Kidney epithelial cell (primary cell): ENCODE measurements at regions not wholly inside any gene's neighbourhood (a gene's known extent, or its start where the extent isn't known, plus 50 kb on each side); places are given as distances from the start of the nearest gene placed in this dataset.

Experiments used
- DNase-seq: peaks from one replicate; pipeline ENCODE4 v3.0.0-alpha.2; 2010; ENCODE audit warnings: low read depth
- H3K27me3 ChIP-seq: 2 replicates; pipeline ENCODE4 v1.6.0; 2011; ENCODE audit warnings: low read length; ENCODE audit not compliant: control insufficient read depth, insufficient read depth
- H3K36me3 ChIP-seq: 2 replicates; pipeline ENCODE4 v1.5.1; 2011; ENCODE audit warnings: low read length; ENCODE audit not compliant: control insufficient read depth, insufficient read depth
- H3K4me3 ChIP-seq: 2 replicates; pipeline ENCODE4 v1.5.1; 2011; ENCODE audit warnings: low read depth, mild to moderate bottlenecking, control low read depth, low read length
- TF ChIP-seq, protein P1 (sequence below): IDR thresholded peaks from 2 replicates; pipeline ENCODE4 v1.5.1; 2011; ENCODE audit warnings: mild to moderate bottlenecking, moderate library complexity, low read length, control low read depth, inconsistent platforms; ENCODE audit not compliant: insufficient read depth, poor library complexity, severe bottlenecking

DNA sequence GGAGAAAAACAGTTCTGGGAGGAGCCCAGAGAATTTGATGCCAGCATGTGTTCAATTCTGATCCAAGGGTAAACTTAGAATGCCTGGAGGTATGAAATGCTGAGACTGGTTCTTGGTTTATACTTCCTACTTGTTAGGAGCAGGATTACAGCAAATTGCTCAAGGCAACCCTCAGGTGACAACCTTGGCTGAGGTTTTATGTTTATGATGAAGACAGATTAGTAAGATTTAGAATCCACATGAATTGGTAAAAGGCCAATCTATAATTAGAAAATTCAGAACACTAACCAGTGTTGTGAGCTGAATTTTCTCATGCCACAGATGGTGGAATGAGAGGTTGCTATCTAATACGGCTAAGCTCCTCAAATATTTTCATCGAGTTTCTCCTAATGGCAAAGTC lies 235.3 kb upstream of the NRIP1 start:
- no peaks in the 10 kb centered on the region for H3K27me3 ChIP-seq
- H3K36me3 ChIP-seq, result no peaks in the 10 kb centered on the region
- TF ChIP-seq, protein P1, sequence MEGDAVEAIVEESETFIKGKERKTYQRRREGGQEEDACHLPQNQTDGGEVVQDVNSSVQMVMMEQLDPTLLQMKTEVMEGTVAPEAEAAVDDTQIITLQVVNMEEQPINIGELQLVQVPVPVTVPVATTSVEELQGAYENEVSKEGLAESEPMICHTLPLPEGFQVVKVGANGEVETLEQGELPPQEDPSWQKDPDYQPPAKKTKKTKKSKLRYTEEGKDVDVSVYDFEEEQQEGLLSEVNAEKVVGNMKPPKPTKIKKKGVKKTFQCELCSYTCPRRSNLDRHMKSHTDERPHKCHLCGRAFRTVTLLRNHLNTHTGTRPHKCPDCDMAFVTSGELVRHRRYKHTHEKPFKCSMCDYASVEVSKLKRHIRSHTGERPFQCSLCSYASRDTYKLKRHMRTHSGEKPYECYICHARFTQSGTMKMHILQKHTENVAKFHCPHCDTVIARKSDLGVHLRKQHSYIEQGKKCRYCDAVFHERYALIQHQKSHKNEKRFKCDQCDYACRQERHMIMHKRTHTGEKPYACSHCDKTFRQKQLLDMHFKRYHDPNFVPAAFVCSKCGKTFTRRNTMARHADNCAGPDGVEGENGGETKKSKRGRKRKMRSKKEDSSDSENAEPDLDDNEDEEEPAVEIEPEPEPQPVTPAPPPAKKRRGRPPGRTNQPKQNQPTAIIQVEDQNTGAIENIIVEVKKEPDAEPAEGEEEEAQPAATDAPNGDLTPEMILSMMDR, result no peak
- H3K4me3 ChIP-seq, result no peak overlapping the region
- DNase-seq, result no peak

DNA sequence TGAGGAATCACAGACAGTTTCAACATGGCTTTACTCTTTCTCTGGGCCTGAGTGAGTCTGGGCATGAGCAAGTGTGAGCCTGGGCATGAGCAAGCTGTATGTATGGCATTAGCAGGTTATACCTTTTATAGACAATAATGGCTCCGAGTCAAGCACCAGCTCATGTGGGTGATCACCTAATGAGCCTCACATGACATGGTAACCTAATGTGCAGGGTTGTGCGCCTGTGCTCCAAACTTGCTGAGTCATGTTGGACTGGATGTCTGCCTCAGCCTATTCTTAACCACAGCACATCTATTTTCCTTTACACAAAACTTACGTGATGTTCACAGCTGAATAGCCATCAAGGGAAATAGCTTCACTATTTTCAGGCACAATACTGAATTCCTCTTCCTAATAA lies 236.2 kb upstream of the NRIP1 start:
- no peak for DNase-seq
- no peaks in the 10 kb centered on the region for H3K36me3 ChIP-seq
- TF ChIP-seq, protein P1, result no peak
- H3K4me3 ChIP-seq, result no peak overlapping the region
- no peaks in the 10 kb centered on the region for H3K27me3 ChIP-seq

DNA sequence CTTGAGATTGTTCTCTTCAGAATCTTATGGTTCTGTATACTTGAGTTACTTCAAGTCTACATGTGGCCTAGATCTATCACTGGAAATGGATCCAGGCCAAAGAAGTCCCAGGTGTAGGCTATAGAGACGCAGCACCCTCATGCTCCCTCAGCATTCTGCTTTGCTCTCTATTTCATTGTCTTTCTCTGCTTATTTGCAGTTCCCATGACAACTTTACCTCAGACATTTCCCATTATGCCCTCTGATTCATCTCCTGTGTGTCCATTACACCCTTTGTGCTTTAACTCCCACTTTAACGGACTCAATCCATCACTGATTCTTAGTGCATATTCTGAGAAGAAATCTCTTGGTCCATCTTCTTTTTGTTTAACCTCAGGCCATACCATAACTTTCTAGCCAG lies 236.9 kb upstream of the NRIP1 start:
- DNase-seq, result peak; percentile 14
- no peaks in the 10 kb centered on the region for H3K36me3 ChIP-seq
- H3K27me3 ChIP-seq, result no peaks in the 10 kb centered on the region
- TF ChIP-seq, protein P1, result no peak
- H3K4me3 ChIP-seq, result no peak overlapping the region

DNA sequence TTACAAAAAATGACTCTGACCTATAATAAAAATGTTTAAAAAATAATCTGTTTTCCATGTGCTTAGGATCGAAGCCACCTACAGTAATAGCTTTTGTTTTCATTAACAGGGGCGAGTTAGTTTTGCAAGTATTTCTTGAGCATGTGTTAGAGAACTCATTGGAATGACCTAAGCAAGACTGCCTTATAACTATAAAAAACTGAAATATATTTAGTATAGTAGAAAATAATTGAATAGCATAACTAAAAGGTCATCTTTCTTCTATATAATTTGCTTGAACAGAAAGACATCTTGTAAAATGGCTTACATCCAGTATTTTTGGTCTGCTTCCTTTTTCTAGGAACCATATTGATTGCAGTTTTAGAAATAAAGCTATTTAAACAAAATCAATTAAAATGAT lies 241.5 kb upstream of the NRIP1 start:
- no peak overlapping the region for H3K4me3 ChIP-seq
- TF ChIP-seq, protein P1, result no peak
- H3K27me3 ChIP-seq, result no peaks in the 10 kb centered on the region
- no peaks in the 10 kb centered on the region for H3K36me3 ChIP-seq
- DNase-seq, result no peak

DNA sequence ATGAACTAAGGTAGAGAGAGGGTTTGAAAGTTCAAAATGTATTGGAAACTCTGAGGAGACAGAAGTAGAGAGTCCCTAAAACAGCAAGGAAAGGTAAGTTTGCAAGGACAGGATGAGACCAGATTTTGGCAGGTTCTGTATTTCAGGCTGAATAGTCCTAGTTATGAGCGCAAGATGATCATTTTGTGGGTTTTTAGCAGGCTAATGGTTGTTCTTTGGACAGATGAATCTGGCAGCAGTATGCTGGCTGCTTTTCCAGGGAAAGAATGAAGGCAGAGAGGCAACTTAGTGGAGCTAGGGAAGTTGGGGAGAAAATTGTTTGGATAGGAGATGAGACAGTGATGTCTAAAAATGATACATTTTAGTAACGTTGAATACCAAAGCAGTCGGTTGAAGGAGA lies 243.5 kb upstream of the NRIP1 start:
- H3K4me3 ChIP-seq, result no peak overlapping the region
- DNase-seq, result no peak
- H3K27me3 ChIP-seq, result no peaks in the 10 kb centered on the region
- no peaks in the 10 kb centered on the region for H3K36me3 ChIP-seq
- TF ChIP-seq, protein P1, result no peak

DNA sequence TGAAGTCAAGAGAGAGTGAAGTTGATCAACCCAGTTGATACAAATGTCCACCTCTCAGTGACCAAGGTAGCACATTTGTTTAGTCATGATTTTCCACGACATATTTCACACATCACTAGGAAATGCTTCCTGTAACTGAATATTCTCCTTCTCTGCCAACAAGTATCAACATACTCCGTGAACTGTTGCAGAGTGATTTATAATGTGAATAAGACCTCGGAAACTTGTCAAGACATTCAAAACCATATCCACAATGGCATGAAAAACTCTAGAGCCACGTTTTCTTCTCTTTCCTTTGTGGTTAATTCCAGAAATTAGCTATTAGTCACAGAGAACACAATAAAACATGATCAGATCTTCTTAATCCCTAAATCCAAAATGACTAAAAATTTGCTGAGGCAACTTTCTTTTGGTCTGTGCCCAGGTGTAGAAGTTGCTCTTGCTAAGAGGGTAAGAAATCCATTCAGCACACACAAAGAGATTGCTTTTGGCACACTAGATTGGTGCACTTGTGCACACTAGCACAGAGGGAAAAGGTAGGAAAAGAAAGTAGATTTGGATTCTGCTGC lies 244.3 kb upstream of the NRIP1 start:
- TF ChIP-seq, protein P1, result no peak

More for the DNA sequence above, 244.3 kb upstream of the NRIP1 start:
- no peak for DNase-seq
- Histone ChIP-seq H3K27me3 (no peaks in the 10 kb centered on the region), H3K36me3 (no peaks in the 10 kb centered on the region), H3K4me3 (no peak overlapping the region)
